ENCODE measurements at regions not wholly inside any gene's neighbourhood (a gene's known extent, or its start where the extent isn't known, plus 50 kb on each side); places are given as distances from the start of the nearest gene placed in this dataset.

DNA sequence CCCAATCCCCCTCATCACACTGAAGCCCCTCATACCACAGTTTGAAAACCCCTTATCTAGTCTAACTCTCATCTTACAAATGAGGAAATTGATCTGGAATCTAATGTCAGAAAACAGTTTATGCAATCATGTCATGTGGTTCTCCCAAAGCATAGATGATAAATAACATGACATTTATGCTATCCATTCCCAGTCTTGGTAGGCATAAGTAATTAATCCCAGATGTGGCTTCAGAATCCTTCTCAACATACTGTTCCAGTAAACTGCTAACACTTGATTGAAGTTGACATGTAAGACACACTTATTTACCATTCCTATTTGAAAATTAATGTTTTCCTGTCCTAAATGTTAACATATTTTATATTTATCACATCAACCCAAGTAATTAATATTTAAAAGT, 168.7 kb downstream of the GALC start:
- TF ChIP-seq CTCF (IDR thresholded peaks at IDR 0.05; ENCODE audit: insufficient read depth, low read depth, low read length) (no peak), EZH2 (IDR thresholded peaks at IDR 0.05; ENCODE audit: insufficient read depth, low read length) (no peak)
